ENCODE measurements at regions not wholly inside any gene's neighbourhood (a gene's known extent, or its start where the extent isn't known, plus 50 kb on each side); places are given as distances from the start of the nearest gene placed in this dataset.
A peak's percentile ranks its signal among the peaks of the same experiment; 100 is the strongest.
"Not testable (repeated sequence)": the region's sequence is repeated elsewhere in the genome, so short reads cannot be mapped to it uniquely, and the experiment has no call there.

- no peak for DNase-seq (ENCODE audit: low read depth)
- no peak for TF ChIP-seq CTCF (IDR thresholded peaks at IDR 0.05; ENCODE audit: low read depth, low read length, missing control alignments)
- H3K4me3 ChIP-seq (ENCODE audit: low read depth, low read length): no peak overlapping the region
These were observed 344.7 kb downstream of the CHL1 start for GRCh38 chr3:541062-541801.

GRCh38 chr3:542021-542420 lies 345.5 kb downstream of the CHL1 start:
- TF ChIP-seq CTCF (IDR thresholded peaks at IDR 0.05; ENCODE audit: low read depth, low read length, missing control alignments): no peak

GRCh38 chr3:549636-550035 lies 353.1 kb downstream of the CHL1 start:
- H3K4me3 ChIP-seq (ENCODE audit: low read depth, low read length): no peak overlapping the region
- no peak for TF ChIP-seq CTCF (IDR thresholded peaks at IDR 0.05; ENCODE audit: low read depth, low read length, missing control alignments)
- no peak for DNase-seq (ENCODE audit: low read depth)

More at GRCh38 chr3:542021-542420, 345.5 kb downstream of the CHL1 start:
- H3K4me3 ChIP-seq (ENCODE audit: low read depth, low read length): no peak overlapping the region
- DNase-seq (ENCODE audit: low read depth): no peak

DNA sequence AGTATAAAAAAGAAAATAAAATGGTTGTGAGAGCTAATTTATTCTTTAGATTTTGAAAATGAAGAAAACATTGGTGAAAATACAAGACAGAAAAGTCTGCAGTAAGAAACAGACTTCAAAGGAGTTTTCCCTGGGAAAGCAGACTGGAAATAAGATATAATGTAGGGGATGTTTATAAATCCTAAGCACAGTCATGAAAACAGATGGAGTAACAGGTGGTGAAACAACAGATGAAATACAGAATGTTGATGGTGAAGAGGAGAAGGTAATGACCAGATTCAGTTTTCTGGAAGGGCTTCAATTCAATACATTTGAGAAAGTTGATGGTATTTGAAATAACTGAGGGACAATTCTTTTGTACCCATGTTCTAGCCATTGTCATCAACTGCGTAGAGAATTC lies 353.9 kb downstream of the CHL1 start:
- no peak for DNase-seq (ENCODE audit: low read depth)
- no peak for TF ChIP-seq CTCF (IDR thresholded peaks at IDR 0.05; ENCODE audit: low read depth, low read length, missing control alignments)
- no peak overlapping the region for H3K4me3 ChIP-seq (ENCODE audit: low read depth, low read length)

DNA sequence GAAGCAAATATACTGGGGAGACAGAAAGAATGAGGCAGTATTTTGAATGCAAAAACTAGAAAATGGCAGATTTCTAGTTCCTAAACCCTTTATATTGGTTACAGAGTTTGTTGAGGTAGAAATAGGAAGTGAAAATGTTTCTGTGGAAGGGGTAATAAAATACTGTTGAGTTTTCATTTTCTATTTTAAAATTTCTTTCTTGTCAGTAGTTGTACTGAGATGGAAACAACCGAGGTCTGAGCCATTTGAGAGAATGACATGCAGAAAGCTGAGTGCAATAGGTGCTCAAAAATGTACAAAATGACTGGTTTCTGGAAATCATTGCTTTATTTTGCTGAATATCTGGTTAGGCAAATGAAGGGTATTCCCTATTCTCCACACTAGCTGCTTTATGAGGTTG lies 361.4 kb downstream of the CHL1 start:
- TF ChIP-seq CTCF (IDR thresholded peaks at IDR 0.05; ENCODE audit: low read depth, low read length, missing control alignments): no peak
- DNase-seq (ENCODE audit: low read depth): peak; percentile 49
- H3K4me3 ChIP-seq (ENCODE audit: low read depth, low read length): no peak overlapping the region

DNA sequence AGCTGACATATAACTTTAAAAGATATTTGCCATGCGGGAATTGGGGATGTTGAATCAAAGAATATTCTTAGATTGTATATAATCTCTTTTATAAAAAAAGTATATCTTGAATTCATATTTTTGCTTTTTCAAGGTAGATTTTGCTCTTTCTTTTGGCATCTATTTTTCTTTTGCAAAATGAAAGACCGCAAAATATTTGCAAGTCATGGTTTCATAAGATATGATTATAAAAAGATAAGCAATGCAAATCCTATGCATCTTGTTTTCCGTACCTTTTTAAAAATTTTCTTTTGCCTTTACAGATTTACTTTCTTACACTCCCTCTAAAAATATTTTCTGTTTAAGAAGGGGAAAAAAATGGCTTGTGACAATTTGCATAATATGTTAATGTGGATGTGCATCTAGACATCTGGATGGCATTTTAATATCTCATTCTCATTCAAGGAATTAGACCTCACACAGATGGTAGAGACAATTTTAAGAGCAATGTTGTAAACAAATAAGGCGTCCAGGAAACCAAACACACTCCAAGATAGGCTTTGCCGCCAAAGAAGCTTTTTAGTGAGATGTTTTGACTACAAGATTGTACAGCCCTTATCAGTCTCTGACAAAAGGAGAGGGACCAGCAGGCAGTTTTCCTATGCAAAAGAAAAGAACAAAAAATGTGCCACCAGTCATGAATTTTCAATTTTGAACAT lies 371.1 kb downstream of the CHL1 start:
- no peak overlapping the region for H3K4me3 ChIP-seq (ENCODE audit: low read depth, low read length)
- DNase-seq (ENCODE audit: low read depth): no peak
- no peak for TF ChIP-seq CTCF (IDR thresholded peaks at IDR 0.05; ENCODE audit: low read depth, low read length, missing control alignments)

GRCh38 chr3:579529-579928 lies 383.0 kb downstream of the CHL1 start:
- not testable (repeated sequence) for H3K4me3 ChIP-seq (ENCODE audit: low read depth, low read length); DNase-seq (ENCODE audit: low read depth)

- not testable (repeated sequence) for H3K4me3 ChIP-seq (ENCODE audit: low read depth, low read length); DNase-seq (ENCODE audit: low read depth)
These were observed 392.5 kb downstream of the CHL1 start for GRCh38 chr3:589066-589465.

DNA sequence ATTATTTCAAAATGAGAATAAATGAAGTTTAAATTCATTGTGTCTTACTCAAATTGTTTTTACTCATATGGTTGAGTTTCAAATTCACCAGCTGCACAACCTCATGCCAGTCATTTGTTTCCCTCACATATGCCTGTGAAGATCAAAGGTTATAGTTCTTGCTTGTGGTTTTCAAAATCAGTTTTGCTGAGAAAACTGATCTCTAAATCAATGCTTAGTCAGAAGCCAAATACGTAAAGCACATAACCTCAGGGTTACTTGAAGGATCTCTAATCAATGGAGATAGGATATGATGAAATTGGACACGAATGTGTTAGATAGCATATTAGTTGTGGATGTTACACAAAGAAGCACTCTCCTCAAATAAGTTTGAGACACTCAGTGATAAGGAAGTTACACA lies 400.7 kb downstream of the CHL1 start:
- not testable (repeated sequence) for DNase-seq (ENCODE audit: low read depth); H3K4me3 ChIP-seq (ENCODE audit: low read depth, low read length)

DNA sequence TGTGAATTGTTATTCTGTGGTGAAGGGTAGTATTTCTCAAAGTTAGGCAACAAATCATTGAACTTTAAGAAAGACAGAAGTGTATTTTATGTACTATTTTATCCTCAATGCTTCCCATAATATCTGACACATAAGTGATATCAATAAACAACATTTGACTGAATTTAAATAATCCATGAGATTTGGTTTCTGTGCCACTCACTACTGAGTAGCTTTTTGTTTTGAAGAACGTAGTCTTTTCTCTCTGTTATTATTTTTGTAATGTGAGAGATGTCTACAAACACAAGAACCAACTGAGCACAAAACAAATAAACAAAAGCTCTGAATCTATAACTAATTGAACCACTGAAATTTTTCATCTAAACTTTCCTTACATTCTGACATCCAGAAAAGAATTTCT lies 401.2 kb downstream of the CHL1 start:
- not testable (repeated sequence) for H3K4me3 ChIP-seq (ENCODE audit: low read depth, low read length); DNase-seq (ENCODE audit: low read depth)

DNA sequence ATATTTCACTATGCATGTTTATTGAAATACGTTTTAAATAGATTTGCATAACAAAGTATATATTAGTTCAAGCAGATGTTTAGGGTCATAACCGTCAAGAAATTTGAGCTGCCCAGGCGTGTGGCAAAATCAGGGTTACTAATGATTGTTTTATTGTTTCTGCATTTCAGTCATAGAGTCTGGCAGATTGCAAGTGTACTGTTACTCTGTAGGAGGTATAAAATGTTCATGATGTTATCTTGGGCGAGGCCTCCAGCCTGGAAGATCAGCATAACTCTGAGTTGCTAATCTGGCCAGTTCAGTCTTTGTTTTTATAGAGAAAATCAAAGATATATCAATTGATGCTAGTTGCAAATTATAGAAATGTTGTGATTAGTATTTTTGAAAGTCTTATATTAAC lies 410.9 kb downstream of the CHL1 start:
- not testable (repeated sequence) for H3K4me3 ChIP-seq (ENCODE audit: low read depth, low read length); DNase-seq (ENCODE audit: low read depth)

All from GM12864 (cell line).